ENCODE measurements at regions not wholly inside any gene's neighbourhood (a gene's known extent, or its start where the extent isn't known, plus 50 kb on each side); places are given as distances from the start of the nearest gene placed in this dataset.

GRCh38 chr11:122451911-122452310, 203.6 kb upstream of the UBASH3B start:
- no peak for DNase-seq (ENCODE audit: low read depth in 1 of 2, low spot score in 1 of 2)

DNA sequence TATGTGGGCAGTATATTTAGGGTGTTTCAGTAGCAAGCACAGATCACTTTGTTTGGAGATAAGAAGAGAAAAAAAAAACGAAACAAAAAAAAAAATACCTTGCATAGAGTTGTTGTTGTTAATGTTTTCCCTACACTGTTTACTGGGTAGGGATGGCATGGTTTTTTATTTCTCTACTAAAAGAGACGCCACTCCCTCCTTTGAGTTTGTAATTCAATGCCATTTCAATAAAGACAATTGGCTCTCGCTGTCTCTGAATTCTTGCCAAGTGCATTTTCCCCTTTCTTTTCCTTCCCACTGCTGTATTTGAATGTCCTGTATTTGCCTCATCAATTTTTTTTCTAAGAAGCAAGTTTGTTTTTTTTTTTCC, 213.9 kb upstream of the UBASH3B start:
- no peak for DNase-seq (ENCODE audit: low read depth in 1 of 2, low spot score in 1 of 2)

GRCh38 chr11:122440811-122441665, 214.5 kb upstream of the UBASH3B start:
- DNase-seq (ENCODE audit: low read depth in 1 of 2, low spot score in 1 of 2), result no peak

DNA sequence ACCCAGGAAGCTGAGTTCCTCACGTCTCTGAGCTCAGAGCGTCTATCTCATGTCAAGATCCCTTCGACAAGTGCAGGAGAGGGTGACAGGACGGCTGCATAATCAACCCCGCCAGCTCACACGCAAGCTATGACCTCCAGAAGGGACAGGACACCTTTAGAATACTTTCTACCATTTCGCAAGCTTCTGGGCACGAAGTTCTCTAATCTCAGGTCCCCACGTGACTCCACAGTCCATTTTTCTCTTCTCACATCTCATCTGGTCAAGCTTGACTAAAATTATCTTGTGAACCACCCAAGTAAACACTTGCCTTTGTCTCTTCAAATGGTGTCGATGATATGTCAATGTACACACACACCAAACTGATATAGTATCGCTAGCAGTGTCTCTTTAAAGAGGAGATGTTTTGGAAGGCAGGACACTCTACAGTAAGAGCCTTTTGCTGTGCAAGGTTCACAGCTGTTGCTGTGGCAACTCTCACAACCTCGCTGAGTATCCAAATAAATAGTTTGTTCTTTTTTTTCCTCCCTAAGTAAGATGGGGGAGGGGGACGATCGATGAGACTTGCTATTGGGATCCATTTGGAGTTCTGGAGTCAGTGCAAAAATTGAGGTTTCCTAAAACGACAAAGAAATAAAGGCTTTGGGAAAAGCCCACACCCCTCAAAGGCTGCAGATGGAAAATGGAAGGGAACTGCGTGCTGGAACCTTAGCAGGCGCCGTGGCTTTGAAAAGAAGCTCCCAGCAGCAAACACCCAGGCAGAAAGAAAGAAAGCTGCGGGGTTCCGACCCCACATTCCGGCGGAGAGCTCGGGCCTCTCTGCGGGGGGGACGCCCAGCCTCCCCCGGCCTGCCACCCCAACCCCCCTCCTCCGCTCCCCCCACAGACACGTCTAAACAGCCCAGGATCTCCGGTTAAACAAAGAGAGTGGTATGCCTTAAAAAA, 215.4 kb upstream of the UBASH3B start:
- DNase-seq (ENCODE audit: low read depth in 1 of 2, low spot score in 1 of 2), result no peak

DNA sequence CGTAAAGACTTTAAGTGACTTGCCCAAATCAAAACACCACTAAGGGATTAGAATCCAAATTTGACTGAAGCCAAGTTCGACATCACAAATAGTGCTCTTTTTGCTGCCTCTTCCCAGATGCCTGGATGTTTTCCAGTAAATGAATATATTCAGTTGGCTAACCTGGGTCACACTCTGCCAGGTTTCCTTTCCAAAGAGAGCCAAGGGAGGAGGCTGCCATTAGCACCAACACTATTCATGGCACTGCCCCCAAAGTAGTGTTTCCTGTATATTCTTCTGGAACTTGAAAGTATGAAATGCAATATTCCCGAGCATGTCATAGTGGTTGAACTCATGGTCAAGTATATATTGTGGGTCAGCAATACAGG, 219.3 kb upstream of the UBASH3B start:
- DNase-seq (ENCODE audit: low read depth in 1 of 2, low spot score in 1 of 2), result no peak

DNA sequence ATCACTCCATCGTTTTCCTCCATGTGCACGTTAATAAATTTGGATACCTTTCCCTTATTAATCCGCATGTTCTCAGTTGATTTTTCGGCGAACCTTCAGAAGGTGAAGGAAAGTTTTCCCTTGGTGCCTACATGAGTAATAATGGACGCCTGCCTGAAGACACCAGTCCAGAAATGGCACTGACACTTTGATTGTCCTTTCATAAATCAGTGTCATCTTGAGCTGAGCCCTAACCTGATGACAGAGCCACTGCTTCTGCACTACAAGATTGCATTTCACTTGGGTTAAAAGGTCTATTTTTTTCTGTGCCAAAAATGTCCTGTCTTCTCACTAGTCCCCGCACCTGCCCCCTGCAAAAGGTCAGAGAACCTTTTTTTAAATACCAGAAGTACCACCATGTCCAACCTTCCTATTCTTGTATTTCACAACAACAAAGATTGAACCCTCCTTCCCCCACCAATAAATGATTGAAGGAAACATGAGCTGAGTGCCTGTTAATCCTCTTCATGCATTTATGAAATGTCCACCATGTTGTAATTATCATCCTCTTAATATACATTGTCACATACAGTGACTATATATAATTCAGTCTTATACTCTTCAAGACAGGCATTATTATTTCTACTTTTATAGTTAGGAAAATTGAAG, 219.9 kb upstream of the UBASH3B start:
- no peak for DNase-seq (ENCODE audit: low read depth in 1 of 2, low spot score in 1 of 2)

- DNase-seq (ENCODE audit: low read depth in 1 of 2, low spot score in 1 of 2), result no peak
These were observed 220.7 kb upstream of the UBASH3B start for GRCh38 chr11:122434786-122435185.

- no peak for DNase-seq (ENCODE audit: low read depth in 1 of 2, low spot score in 1 of 2)
These were observed 225.0 kb upstream of the UBASH3B start for GRCh38 chr11:122430490-122430889.

DNA sequence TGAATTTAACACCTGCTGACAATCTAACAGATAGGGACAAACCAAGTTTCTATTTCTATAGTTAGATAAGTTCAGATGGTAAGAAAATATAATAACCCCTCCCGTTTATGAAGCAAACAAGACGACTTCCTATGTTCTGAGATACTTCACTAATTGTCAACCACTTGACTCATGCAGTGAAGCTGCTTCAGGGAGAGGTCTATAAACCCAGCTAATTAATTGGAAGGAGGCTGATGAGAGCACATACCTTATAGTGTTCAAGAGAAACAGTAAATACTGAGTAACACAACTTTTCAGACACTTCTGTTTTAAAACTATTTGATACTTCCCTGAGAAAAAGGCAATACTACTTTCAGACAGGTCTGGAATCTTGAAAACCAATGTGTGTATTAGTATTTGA, 229.4 kb upstream of the UBASH3B start:
- no peak for DNase-seq (ENCODE audit: low read depth in 1 of 2, low spot score in 1 of 2)

DNA sequence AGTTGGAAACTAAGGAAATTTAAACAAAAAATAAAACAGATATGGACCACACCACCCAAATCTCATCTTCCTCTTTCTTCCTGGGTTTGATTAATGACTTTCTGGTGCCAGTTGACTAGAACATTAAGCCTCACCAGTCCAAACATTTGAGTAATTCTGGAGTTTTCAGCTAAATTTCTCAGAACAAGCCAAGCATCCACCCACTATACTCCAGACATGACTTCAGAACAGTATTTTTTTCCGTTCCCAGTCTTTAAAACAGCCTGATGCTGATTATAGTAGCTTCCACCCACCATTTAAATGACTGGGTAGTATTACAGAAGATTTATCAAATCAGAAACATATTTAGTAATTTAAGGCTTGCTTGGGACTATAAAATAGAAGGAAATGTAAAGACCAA, 230.9 kb upstream of the UBASH3B start:
- no peak for DNase-seq (ENCODE audit: low read depth in 1 of 2, low spot score in 1 of 2)

GRCh38 chr11:122423886-122424285, 231.6 kb upstream of the UBASH3B start:
- no peak for DNase-seq (ENCODE audit: low read depth in 1 of 2, low spot score in 1 of 2)

DNA sequence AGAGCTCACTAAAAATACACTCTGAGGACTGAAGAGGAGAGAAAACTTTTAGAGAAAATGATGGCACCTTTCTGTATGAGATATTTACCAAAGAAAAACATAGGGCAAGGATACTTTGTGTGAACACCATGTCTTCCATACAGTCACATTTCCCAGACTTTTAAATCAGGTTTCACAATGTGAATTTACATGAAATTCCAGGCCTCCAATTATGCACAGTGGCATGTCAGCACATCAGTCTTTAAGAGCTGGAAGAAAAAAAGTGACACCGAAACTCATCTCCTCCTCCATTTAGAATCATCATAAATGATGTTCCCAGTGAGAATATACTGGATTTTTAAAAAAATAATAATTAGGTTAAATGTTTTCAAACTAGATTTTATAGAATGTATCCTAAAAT, 232.2 kb upstream of the UBASH3B start:
- no peak for DNase-seq (ENCODE audit: low read depth in 1 of 2, low spot score in 1 of 2)

DNA sequence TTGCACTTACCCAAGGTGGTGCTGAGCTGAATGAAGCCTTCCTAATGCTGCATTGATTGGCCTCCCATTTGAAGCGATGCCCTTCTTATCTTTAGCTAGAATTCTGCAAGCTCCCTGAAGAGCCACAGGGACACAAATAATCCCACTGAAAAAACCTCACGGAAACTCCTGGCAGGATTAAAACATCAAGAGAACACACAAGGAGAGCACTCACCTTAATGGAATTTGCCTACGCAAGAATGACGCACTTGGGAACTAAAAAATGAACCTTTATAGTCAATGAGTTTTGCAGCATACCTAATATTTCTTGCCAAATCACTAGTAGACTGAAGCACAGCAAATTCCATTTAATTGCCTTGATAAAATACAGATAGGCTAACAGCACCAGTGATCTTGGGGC, 232.8 kb upstream of the UBASH3B start:
- no peak for DNase-seq (ENCODE audit: low read depth in 1 of 2, low spot score in 1 of 2)

DNA sequence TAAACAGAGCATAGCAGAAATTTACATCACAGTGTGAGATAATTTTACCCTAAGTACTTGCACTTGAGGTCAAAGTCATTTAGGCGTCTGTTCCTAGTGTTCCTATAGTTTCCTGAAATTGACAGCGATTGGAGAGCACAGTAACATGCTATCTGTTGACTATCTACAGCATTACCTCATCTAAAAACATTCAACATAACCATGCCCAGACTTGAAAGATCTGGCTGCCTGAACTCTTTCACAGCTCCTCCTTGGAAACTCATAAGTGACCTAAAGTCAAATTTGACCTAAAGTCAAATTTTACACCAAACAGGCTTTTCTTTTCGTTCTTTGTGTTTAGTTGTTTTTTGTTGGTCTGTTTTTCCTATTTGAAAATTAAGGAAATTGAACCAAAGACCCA, 233.8 kb upstream of the UBASH3B start:
- no peak for DNase-seq (ENCODE audit: low read depth in 1 of 2, low spot score in 1 of 2)

DNA sequence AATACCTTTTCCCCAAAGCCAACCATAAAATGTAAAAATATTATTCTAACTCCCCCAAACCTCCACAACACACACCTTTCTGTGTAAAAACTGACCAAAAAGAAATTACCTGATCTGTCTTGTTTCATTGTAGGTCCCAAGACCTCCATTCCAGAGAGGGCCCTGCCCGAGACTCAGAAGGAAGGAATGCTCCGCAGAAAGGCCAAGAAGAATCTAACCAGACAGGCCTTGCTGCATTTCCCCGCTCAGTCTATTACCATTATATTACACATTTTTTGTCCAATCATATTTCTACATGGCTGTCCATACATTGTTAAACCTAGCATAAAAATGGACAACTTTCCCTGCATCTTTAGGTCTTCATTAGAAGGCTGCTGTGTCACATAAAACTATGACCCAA, 237.5 kb upstream of the UBASH3B start:
- no peak for DNase-seq (ENCODE audit: low read depth in 1 of 2, low spot score in 1 of 2)

GRCh38 chr11:122414406-122415018, 241.0 kb upstream of the UBASH3B start:
- no peak for DNase-seq (ENCODE audit: low read depth in 1 of 2, low spot score in 1 of 2)

- DNase-seq (ENCODE audit: low read depth in 1 of 2, low spot score in 1 of 2), result no peak
These were observed 241.8 kb upstream of the UBASH3B start for GRCh38 chr11:122413677-122414076.

- no peak for DNase-seq (ENCODE audit: low read depth in 1 of 2, low spot score in 1 of 2)
These were observed 242.9 kb upstream of the UBASH3B start for GRCh38 chr11:122412581-122412980.

- no peak for DNase-seq (ENCODE audit: low read depth in 1 of 2, low spot score in 1 of 2)
These were observed 249.1 kb upstream of the UBASH3B start for GRCh38 chr11:122406466-122406865.

DNA sequence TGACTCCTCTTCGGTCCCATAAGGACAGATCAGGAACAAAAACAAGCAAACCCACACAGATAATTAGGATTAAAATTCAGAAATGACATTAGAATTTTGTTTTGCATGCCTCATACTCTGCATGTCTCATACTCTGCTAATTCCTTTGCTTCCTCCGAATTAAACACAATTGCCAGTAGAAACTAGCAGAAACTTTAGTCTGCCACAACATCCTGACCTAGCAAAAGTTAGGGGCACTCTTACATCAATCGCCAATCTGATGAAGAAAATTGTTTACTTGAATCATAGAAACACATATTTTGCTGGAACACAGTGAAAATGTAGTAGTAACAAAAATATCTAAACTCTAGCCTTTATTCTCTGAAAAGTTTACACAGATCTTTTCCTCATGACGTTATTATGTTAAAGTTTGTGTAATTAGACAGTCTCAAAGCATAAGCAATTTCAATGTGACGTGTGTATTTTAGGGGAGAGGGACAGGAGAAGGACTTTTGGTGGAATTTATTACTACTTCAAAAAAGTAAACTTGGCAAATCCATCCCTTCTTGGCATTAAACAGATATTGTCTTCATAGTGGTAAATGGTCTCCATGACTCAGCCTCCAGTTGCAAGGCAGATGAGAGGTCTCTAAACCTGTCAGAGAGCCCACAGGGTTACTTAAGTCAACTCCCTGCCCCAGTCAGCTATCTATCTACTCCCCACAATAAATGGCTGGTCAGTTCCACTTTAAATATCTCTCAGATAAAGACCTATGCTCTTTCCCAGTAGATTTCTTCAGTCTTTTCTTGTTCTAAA, 249.8 kb upstream of the UBASH3B start:
- DNase-seq (ENCODE audit: low read depth in 1 of 2, low spot score in 1 of 2), result no peak

- DNase-seq (ENCODE audit: low read depth in 1 of 2, low spot score in 1 of 2), result no peak
These were observed 251.0 kb upstream of the UBASH3B start for GRCh38 chr11:122404571-122404970.

All from stimulated activated CD4-positive, alpha-beta T cell treated with anti-CD3 and anti-CD28 coated beads, Interleukin-15, amount 100 ng/mL, for 1 hour (primary cell).